GM21360 (cell line): ENCODE measurements at regions not wholly inside any gene's neighbourhood (a gene's known extent, or its start where the extent isn't known, plus 50 kb on each side); places are given as distances from the start of the nearest gene placed in this dataset.
A peak's percentile ranks its signal among the peaks of the same experiment; 100 is the strongest.
"Not testable (repeated sequence)": the region's sequence is repeated elsewhere in the genome, so short reads cannot be mapped to it uniquely, and the experiment has no call there.

ENCODE experiments used
- ATAC-seq: cut with Tn5 transposase; IDR thresholded peaks from one replicate; pipeline ENCODE4 v1.9.1; 2021; ENCODE audit warnings: mild to moderate bottlenecking, moderate library complexity; ENCODE audit not compliant: unreplicated experiment

DNA sequence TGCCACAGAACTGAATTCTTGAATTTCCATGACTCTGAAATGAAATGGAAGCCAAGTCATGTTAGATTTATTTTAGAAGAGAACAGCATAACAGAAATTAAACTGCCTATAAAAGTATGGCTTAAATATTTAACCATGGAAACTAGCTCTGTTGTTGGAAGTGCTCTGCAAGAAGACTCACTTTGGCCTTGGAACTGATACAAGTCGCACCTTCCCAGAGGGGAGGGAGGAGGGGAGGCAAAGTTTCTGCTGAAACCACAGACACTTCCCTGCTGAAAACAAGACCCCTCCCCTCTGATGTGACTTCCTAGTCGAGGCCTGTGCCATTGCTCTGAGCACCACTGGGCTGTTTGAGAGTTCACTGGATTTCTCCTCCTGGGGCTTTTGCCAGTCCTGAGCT lies 72.1 kb downstream of the OR13A1 start:
- no peak for ATAC-seq

DNA sequence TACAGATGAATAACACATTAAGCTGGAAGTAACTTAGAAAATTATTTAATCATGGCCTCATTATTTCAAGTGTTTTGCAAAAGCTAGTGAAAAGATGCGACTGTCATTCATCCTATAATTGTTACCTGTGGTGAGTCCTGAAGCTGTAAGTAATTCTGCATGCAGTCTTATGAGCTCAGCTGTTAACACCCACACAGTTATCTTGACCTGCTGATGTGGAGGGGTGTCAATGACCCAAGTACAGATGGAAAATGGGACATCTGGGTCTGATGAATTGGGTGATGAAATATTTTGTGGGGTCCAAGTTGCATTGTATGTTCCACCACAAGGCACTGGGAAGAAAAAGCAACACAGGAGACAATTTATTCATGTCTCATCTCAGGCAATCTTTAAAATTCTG lies 68.9 kb downstream of the OR13A1 start:
- ATAC-seq: no peak

DNA sequence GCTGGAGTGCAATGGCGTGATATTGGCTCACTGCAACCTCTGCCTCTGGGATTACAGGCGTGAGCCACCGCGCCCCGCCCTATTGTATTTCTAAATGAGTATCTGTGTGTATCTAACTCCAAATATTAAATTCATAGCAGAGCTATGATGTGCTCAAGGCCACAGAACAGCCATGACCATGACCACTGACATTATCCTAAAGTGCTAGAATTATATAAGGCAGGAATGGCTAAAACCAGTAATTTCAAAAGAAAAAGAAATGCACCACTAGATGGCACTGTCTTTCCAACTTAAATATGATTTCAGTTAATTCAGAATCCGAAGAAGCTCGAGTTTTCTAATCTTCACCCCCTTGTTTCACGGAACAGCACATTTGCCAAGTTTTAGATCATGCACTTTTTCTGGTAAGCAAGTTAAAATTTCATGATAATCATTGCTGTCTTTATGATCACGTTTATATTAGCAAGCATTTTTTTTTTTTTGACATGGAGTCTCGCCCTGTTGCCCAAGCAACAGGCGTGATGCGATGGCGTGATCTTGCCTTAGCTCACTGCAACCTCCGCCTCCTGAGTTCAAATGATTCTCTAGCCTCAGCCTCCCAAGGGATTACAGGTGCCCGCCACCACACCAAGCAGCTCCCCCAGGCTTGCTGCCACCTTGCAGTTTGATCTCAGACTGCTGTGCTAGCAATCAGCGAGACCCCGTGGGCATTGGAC lies 65.3 kb downstream of the OR13A1 start:
- ATAC-seq: peak; percentile 65

DNA sequence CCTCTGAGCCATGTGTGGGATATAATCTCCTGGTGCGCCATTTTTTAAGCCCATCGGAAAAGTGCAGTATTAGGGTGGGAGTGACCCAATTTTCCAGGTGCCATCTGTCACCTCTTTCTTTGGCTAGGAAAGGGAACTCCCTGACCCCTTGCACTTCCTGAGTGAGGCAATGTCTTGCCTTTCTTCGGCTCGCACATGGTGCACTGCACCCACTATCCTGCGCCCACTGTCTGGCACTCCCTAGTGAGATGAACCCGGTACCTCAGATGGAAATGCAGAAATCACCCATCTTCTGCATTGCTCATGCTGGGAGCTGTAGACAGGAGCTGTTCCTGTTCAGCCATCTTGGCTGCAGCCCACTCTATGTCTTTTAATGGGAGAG lies 64.7 kb downstream of the OR13A1 start:
- ATAC-seq: not testable (repeated sequence)
